GM04503 (cell line): ENCODE measurements at regions not wholly inside any gene's neighbourhood (a gene's known extent, or its start where the extent isn't known, plus 50 kb on each side); places are given as distances from the start of the nearest gene placed in this dataset.

Experiments used
- DNase-seq: peaks from one replicate; pipeline ENCODE4 v3.0.0-alpha.2; 2012; ENCODE audit warnings: low read depth

DNA sequence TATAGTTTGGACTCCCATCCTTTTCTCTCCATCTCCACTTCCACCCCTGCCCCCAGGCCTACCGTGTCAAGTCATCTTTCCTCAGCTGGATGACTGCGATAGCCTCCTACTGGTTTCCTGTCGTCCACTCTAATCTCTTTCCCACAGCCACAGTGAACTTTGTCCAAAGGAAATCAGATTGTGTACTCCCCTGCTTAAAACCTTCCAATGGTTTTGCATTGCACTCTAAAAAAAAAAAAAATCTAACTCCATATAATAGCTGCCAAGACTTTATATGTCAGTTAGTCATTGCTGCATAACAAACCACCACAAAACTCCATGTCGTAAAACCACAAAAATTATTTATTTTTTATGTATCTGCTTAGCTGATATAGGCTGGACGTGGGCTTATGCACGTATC lies 160.2 kb upstream of the CCDC68 start:
- DNase-seq: no peak

DNA sequence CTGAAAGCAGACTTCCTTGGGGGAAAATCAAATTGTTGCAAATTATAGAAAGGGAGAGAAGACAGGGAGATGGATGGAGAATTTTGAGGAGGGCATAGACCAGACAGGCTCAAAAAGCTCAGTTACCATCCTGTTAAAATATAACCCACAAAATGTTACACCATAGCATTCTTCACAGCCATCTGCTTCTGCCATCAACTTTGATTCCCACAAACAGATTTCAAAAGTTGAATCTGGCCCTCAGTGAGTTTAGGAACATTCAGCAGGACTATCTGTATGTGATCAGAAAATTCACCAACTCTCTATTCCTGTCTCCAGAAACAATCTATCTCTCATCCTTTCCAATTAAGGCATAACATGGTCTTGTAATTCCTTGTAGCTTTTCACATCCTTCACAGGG lies 159.8 kb upstream of the CCDC68 start:
- no peak for DNase-seq

DNA sequence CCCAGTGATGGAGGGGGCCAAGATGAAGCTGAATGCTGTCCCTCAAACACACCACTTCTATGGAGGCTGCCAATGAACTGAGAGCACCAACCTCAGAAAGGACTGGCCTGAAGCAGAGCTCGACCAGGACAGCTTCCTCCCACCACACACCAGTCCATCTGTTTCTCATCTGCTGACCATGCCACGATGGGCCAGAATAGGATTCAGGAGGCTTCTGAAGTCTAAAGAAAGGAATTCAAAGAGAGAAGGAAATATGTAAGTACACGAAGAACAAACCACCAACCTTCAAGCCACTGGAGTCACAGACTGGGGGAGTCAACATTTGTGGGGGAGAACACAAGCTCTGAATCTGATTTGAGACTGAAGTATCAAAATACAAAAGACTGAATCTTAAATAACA lies 157.6 kb upstream of the CCDC68 start:
- DNase-seq: peak; percentile 23

GRCh38 chr18:55115606-55116005 lies 156.3 kb upstream of the CCDC68 start:
- no peak for DNase-seq

DNA sequence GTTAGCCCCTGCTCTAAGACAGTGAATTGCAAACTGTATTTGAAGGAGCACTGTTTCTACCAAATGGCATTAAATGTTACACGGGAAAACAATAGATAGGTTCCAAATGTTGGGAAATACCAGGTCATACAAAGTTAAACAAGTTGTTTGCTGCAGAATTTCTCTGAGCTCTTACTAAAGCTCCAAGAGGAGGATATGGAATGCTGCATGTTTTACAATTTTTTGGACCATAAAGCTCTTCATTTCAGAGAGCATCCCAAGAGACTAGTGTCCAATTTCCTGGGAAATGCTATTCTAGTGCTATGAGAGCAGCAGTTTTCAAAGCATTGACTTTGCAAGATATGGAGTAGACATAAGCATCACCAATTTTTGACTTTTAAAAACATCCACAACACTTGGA lies 155.6 kb upstream of the CCDC68 start:
- DNase-seq: peak; percentile 38

DNA sequence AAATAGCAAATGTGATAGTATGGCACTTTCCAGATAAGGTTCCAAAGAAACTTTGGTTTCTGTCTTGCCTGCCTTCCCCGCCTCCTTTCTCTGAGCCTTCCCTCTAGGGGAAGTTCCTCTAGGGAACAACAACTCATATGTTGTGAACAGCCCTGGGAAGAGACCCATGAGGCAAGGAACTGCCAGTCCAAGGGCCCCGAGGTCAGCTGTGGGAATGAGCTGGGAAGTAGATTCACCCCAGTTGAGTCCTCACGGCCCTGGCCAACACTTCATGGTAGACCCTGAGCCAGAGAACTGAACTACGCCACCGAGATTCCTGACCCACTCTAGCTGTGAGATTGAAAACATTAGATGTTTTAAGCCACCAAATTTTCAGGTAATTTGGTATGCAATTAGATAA lies 154.5 kb upstream of the CCDC68 start:
- no peak for DNase-seq

GRCh38 chr18:55111271-55111670 lies 152.0 kb upstream of the CCDC68 start:
- DNase-seq: no peak

- no peak for DNase-seq
Observed at GRCh38 chr18:55110436-55110835, 151.2 kb upstream of the CCDC68 start.

- DNase-seq: no peak
Observed at GRCh38 chr18:55109818-55110414, 150.7 kb upstream of the CCDC68 start.

DNA sequence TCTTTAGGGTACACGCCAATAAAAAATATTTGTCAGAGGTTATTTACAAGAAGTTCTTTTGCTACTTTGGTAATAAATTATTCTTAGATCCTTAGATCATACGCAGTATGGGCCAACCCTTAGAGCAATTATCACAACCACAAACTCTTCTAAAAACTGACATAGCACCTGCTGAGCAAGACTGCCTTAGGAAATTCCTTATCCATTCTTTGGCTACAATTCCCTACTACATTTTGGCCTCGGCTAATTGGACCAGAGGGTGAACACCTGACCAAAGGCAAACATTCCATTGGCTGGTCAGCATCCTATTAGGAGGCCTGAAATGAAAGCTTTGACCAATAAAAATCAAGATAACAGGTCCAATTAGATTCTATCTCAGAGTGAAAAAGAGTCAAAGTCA lies 147.6 kb upstream of the CCDC68 start:
- no peak for DNase-seq

DNA sequence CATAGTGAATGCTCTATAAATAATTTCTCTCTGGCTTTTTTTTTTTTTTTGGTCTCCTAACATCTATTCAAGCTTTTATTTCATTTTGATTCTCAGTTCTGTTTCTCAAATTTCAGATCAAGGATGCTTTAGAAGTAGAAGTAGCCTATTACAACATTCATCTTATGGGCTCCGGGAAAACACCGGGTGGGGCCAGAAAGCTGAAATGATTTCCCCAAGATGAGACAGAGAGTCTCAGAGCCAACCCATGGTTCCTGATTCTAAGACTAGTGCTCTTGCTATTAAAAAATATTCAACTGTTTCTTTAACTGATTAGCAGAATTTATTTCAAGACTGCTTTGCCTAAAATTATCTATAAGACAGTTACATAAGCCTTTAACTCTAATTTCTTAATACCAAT lies 147.2 kb upstream of the CCDC68 start:
- no peak for DNase-seq

DNA sequence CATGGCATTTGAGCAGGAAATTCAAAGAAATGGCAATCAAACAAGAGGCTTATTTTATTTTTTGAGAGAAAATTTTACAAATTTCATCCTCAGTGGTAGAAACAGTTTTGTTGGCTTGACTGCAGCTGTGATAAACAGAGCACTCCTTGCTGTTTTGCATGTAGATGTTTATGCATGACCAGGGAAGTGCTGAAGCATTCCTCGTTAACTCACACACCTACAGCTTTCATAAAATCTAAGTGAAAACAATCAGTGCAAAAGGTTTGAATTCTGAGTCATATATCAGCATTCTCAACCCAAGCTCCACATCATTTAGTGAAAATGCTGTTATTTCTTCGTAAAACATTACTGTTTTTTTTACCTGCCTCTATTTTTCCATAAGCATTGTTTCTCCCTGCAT lies 146.6 kb upstream of the CCDC68 start:
- no peak for DNase-seq

DNA sequence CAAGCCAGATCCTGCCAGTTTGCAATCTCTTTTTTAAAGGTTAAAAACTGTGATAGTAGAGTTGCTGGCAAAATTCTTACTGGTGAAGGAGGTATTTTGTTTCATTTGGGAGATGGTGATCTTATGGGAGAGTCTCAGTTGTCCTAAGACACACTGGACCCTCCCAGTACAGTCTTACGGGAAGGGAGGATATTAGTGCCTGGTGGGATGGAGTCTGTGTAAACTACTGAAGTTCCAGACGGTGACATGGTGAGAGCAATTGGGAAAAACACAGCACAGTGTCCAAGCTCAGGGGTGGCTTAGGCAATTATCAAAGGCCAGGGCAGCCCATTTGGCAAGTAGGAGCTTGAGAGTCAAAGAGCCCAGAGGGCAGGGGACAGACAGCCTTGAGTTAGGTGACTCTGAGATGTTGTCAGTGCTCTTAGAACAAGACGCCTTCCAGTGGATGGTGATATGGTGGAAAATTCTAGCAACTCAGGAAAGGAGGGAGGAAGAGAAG lies 143.7 kb upstream of the CCDC68 start:
- DNase-seq: no peak

DNA sequence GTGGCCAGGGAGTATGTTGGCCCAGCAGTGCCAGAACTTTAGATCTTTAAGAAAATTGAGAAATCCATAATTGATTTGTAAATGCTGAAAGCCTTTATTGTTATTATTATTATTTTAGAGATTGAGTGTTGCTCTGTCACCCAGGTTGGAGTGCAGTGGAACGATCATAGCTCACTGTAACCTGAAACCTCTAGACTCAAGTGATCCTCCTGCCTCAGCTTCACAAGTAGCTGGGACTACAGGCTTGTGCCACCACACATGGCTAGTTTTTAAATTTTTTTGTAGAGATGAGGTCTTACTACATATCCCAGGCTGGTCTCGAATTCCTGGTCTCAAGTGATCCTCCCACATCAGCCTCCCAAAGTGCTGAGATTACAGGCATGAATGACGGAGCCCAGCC lies 143.2 kb upstream of the CCDC68 start:
- DNase-seq: no peak

- no peak for DNase-seq
Observed at GRCh38 chr18:55101458-55101824, 142.2 kb upstream of the CCDC68 start.

- no peak for DNase-seq
Observed at GRCh38 chr18:55100817-55101457, 141.7 kb upstream of the CCDC68 start.

DNA sequence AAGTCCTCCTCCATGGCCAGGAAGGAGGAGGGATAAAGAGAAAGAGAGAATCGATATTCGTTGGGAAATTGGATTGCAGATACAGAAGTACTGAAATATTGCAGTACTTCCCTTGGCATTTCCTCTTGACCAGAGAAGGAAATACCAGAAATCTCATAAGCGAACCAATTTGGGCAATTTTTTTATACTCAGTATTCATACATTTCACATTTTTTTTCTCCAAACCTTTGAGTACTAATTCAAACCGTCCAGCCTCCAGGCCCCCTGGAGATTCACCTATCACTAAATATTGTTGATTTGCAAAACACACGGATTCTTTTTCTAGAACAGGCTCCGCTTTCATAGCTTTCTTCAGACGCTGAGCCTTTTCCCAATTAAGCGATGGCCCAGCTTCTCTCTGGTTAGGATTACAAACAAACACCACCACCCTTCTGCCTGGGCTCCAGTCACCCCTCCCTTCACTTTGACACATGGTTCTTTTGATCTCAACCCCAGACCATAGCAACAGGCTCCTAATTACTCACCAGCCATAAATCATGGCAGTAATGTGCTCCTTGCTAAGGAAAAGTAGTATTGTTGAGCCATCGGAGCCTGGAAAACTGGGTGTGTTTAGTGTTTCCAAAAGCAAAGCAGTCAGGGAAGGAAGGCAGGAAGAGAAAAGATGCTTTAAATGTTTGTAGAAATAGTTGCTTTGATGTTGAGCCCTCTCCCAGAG lies 138.4 kb upstream of the CCDC68 start:
- peak; percentile 55 for DNase-seq

GRCh38 chr18:55096263-55096951 lies 137.1 kb upstream of the CCDC68 start:
- peak; percentile 38 for DNase-seq

DNA sequence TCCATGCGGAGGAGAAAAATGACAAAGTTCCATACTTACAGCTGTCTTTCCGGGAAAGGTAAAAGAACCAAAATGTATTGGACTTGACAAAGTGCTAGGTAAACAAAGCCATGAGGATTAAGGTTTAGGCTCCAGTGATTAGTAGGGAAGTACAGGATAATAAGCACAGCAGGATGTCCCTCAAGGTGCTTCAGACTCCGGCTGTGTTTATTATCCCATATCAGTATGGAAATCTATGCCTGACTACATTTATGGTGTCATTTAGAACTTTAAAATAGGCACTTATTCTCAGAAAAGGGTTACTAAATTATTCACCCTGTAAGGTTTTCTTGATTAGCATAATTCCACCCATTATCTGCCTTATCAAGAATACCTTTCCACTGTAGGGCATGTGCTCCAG lies 136.3 kb upstream of the CCDC68 start:
- DNase-seq: no peak

GRCh38 chr18:55093808-55094207 lies 134.5 kb upstream of the CCDC68 start:
- DNase-seq: no peak

GRCh38 chr18:55093295-55093694 lies 134.0 kb upstream of the CCDC68 start:
- no peak for DNase-seq

DNA sequence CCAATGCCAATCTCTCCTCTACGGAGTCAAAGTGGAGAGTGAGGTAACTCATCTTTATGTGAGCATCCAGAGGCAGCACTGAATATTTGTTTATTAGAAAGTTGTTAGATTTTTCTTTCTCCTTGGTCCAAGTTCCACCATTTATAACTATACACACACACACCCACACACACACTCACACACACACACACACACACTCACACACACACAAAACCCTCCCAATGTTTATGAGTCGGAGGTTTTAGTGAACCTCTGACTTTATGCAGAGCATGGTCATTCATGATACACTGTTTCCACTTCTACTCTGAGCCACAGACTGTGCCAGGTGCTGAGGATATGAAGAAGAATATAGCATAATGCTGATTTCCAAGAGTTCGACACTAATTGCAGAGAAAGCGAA lies 132.9 kb upstream of the CCDC68 start:
- no peak for DNase-seq
